CD4-positive, CD25-positive, alpha-beta regulatory T cell (primary cell): ENCODE measurements at regions not wholly inside any gene's neighbourhood (a gene's known extent, or its start where the extent isn't known, plus 50 kb on each side); places are given as distances from the start of the nearest gene placed in this dataset.

Source experiments
- ATAC-seq, 2 donors: fragments of 150-1000 bp; cut with Tn5 transposase; one replicate each; pipeline ENCODE4 v1.10.0; 2021; ENCODE audit warnings: low read depth in 2 of 2, moderate number of reproducible peaks in 2 of 2, moderate library complexity in 1 of 2
- DNase-seq, 3 donors: peaks; one replicate each; pipeline versions ENCODE4 v3.0.0 to v3.0.0-alpha.2; 2012 to 2022; ENCODE audit warnings: mixed read lengths in 1 of 3
- H3K27ac ChIP-seq: one replicate; pipeline ENCODE4 v1.7.0; 2013; ENCODE audit warnings: mild to moderate bottlenecking, low read length; ENCODE audit not compliant: insufficient read depth, poor library complexity, severe bottlenecking
- H3K27me3 ChIP-seq: one replicate; pipeline ENCODE4 v1.7.0; 2013; ENCODE audit warnings: low read length; ENCODE audit not compliant: control insufficient read depth, insufficient read depth
- H3K36me3 ChIP-seq: one replicate; pipeline ENCODE4 v1.7.0; 2013; ENCODE audit warnings: mild to moderate bottlenecking, low read length, moderate library complexity; ENCODE audit not compliant: control insufficient read depth, insufficient read depth
- H3K4me1 ChIP-seq: 2 replicates; pipeline ENCODE4 v1.7.0; 2013; ENCODE audit warnings: mild to moderate bottlenecking, low read length; ENCODE audit not compliant: insufficient read depth, control insufficient read depth, poor library complexity, severe bottlenecking
- H3K4me3 ChIP-seq: one replicate; pipeline ENCODE4 v1.7.0; 2013; ENCODE audit warnings: low read depth, mild to moderate bottlenecking, low read length, moderate library complexity
- H3K9me3 ChIP-seq, 2 experiments: 1 replicate in 1 of 2; 2 replicates in 1 of 2; pipeline ENCODE4 v1.7.0; 2013; ENCODE audit warnings: low read length in 2 of 2, mild to moderate bottlenecking in 1 of 2, moderate library complexity in 1 of 2; ENCODE audit not compliant: control insufficient read depth in 2 of 2
- H3K27ac Mint-ChIP-seq, 3 donors: one replicate each; pipeline ENCODE4 v1.8.0; 2020 to 2022; ENCODE audit warnings: mild to moderate bottlenecking in 3 of 3, mixed read lengths in 3 of 3, moderate library complexity in 2 of 3
- H3K27me3 Mint-ChIP-seq: one replicate; pipeline ENCODE4 v1.8.0; 2022; ENCODE audit warnings: mild to moderate bottlenecking, mixed read lengths
- H3K36me3 Mint-ChIP-seq: one replicate; pipeline ENCODE4 v1.8.0; 2020; ENCODE audit warnings: mixed read lengths
- H3K4me1 Mint-ChIP-seq, 4 donors: one replicate each; pipeline ENCODE4 v1.8.0; 2020 to 2022; ENCODE audit warnings: mixed read lengths in 4 of 4, mild to moderate bottlenecking in 1 of 4
- H3K4me3 Mint-ChIP-seq, 4 donors: one replicate each; pipeline ENCODE4 v1.8.0; 2020 to 2022; ENCODE audit warnings: mild to moderate bottlenecking in 4 of 4, mixed read lengths in 4 of 4, moderate library complexity in 3 of 4
- H3K9me3 Mint-ChIP-seq, 7 donors: one replicate each; pipeline ENCODE4 v1.8.0; 2020 to 2022; ENCODE audit warnings: mixed read lengths in 7 of 7, mild to moderate bottlenecking in 3 of 7, moderate library complexity in 2 of 7

- H3K36me3 ChIP-seq, result no peaks in the 10 kb centered on the region
- peaks cover 14% of the 10 kb centered on the region for H3K27me3 Mint-ChIP-seq
- no peaks in the 10 kb centered on the region for H3K4me1 ChIP-seq
- no peak overlapping the region for H3K27ac ChIP-seq
- no peaks in the 10 kb centered on the region for H3K9me3 ChIP-seq
- ATAC-seq, result peak; percentile 58 to 68
- peaks cover 0 to 1% (median 0%) of the 10 kb centered on the region in 7 donors for H3K9me3 Mint-ChIP-seq
- no peak overlapping the region for H3K4me3 ChIP-seq
- H3K4me3 Mint-ChIP-seq, result no peak overlapping the region
- no peaks in the 10 kb centered on the region for H3K4me1 Mint-ChIP-seq
- H3K36me3 Mint-ChIP-seq, result no peaks in the 10 kb centered on the region
- DNase-seq, result peak; percentile 1 to 64 (median 32)
- H3K27ac Mint-ChIP-seq, result no peak overlapping the region
- no peaks in the 10 kb centered on the region for H3K27me3 ChIP-seq
These were observed 263.2 kb downstream of the COX7C start for GRCh38 chr5:86880785-86881492.

GRCh38 chr5:86881493-86882090 is 263.9 kb downstream of the COX7C start:
- Mint-ChIP-seq H3K27me3 (peaks cover 14% of the 10 kb centered on the region), H3K36me3 (no peaks in the 10 kb centered on the region), H3K9me3 (no peaks in the 10 kb centered on the region), H3K4me1 (no peaks in the 10 kb centered on the region), H3K27ac (no peak overlapping the region), H3K4me3 (no peak overlapping the region)
- H3K27ac ChIP-seq, result no peak overlapping the region
- no peak for DNase-seq
- no peaks in the 10 kb centered on the region for H3K4me1 ChIP-seq
- H3K36me3 ChIP-seq, result no peaks in the 10 kb centered on the region
- no peak overlapping the region for H3K4me3 ChIP-seq
- no peak for ATAC-seq
- no peaks in the 10 kb centered on the region for H3K9me3 ChIP-seq
- no peaks in the 10 kb centered on the region for H3K27me3 ChIP-seq

GRCh38 chr5:86884608-86885007 is 266.9 kb downstream of the COX7C start:
- no peaks in the 10 kb centered on the region for H3K4me1 ChIP-seq
- DNase-seq, result no peak
- no peaks in the 10 kb centered on the region for H3K27me3 ChIP-seq
- no peak overlapping the region for H3K27ac ChIP-seq
- Mint-ChIP-seq H3K27me3 (peaks cover 4% of the 10 kb centered on the region), H3K4me3 (no peak overlapping the region), H3K27ac (no peak overlapping the region), H3K36me3 (no peaks in the 10 kb centered on the region), H3K4me1 (no peaks in the 10 kb centered on the region), H3K9me3 (no peaks in the 10 kb centered on the region)
- no peaks in the 10 kb centered on the region for H3K9me3 ChIP-seq
- ATAC-seq, result no peak
- H3K36me3 ChIP-seq, result no peaks in the 10 kb centered on the region
- no peak overlapping the region for H3K4me3 ChIP-seq

- no peak for DNase-seq
- no peak for ATAC-seq
- no peaks in the 10 kb centered on the region for H3K9me3 Mint-ChIP-seq
- no peaks in the 10 kb centered on the region for H3K36me3 ChIP-seq
- H3K9me3 ChIP-seq, result no peaks in the 10 kb centered on the region
- H3K4me1 ChIP-seq, result no peaks in the 10 kb centered on the region
- no peaks in the 10 kb centered on the region for H3K36me3 Mint-ChIP-seq
- no peaks in the 10 kb centered on the region for H3K27me3 ChIP-seq
- no peak overlapping the region for H3K27ac Mint-ChIP-seq
- no peak overlapping the region for H3K27ac ChIP-seq
- peaks cover 4% of the 10 kb centered on the region for H3K27me3 Mint-ChIP-seq
- H3K4me3 Mint-ChIP-seq, result no peak overlapping the region
- no peaks in the 10 kb centered on the region for H3K4me1 Mint-ChIP-seq
- no peak overlapping the region for H3K4me3 ChIP-seq
These were observed 267.3 kb downstream of the COX7C start for GRCh38 chr5:86885011-86885410.

- no peak overlapping the region for H3K27ac ChIP-seq
- no peaks in the 10 kb centered on the region for H3K9me3 ChIP-seq
- no peak for ATAC-seq
- Mint-ChIP-seq H3K9me3 (no peaks in the 10 kb centered on the region), H3K4me1 (no peaks in the 10 kb centered on the region), H3K36me3 (no peaks in the 10 kb centered on the region), H3K27ac (no peak overlapping the region), H3K27me3 (peaks cover 4% of the 10 kb centered on the region), H3K4me3 (no peak overlapping the region)
- no peaks in the 10 kb centered on the region for H3K36me3 ChIP-seq
- no peak overlapping the region for H3K4me3 ChIP-seq
- no peaks in the 10 kb centered on the region for H3K4me1 ChIP-seq
- DNase-seq, result no peak
- H3K27me3 ChIP-seq, result no peaks in the 10 kb centered on the region
These were observed 267.9 kb downstream of the COX7C start for GRCh38 chr5:86885489-86886230.

GRCh38 chr5:86890375-86890774 is 272.6 kb downstream of the COX7C start:
- H3K9me3 ChIP-seq, result no peaks in the 10 kb centered on the region
- H3K27ac Mint-ChIP-seq, result no peak overlapping the region
- H3K36me3 ChIP-seq, result no peaks in the 10 kb centered on the region
- H3K36me3 Mint-ChIP-seq, result no peaks in the 10 kb centered on the region
- no peaks in the 10 kb centered on the region for H3K27me3 ChIP-seq
- ATAC-seq (no peak), DNase-seq (no peak)
- H3K4me3 Mint-ChIP-seq, result no peak overlapping the region
- no peaks in the 10 kb centered on the region for H3K4me1 Mint-ChIP-seq
- no peak overlapping the region for H3K4me3 ChIP-seq
- peaks cover 6% of the 10 kb centered on the region for H3K27me3 Mint-ChIP-seq
- no peak overlapping the region for H3K27ac ChIP-seq
- no peaks in the 10 kb centered on the region for H3K9me3 Mint-ChIP-seq
- no peaks in the 10 kb centered on the region for H3K4me1 ChIP-seq

GRCh38 chr5:86894056-86894455 is 276.3 kb downstream of the COX7C start:
- H3K27me3 ChIP-seq, result no peaks in the 10 kb centered on the region
- H3K27ac Mint-ChIP-seq, result no peak overlapping the region
- no peaks in the 10 kb centered on the region for H3K4me1 Mint-ChIP-seq
- no peak for ATAC-seq
- no peak overlapping the region for H3K27ac ChIP-seq
- peaks cover 13% of the 10 kb centered on the region for H3K27me3 Mint-ChIP-seq
- no peaks in the 10 kb centered on the region for H3K9me3 ChIP-seq
- no peak overlapping the region for H3K4me3 ChIP-seq
- no peak for DNase-seq
- H3K4me3 Mint-ChIP-seq, result no peak overlapping the region
- H3K36me3 ChIP-seq, result no peaks in the 10 kb centered on the region
- H3K4me1 ChIP-seq, result no peaks in the 10 kb centered on the region
- no peaks in the 10 kb centered on the region for H3K36me3 Mint-ChIP-seq
- no peaks in the 10 kb centered on the region for H3K9me3 Mint-ChIP-seq
